Naive thymus-derived CD8-positive, alpha-beta T cell (primary cell): ENCODE measurements at regions not wholly inside any gene's neighbourhood (a gene's known extent, or its start where the extent isn't known, plus 50 kb on each side); places are given as distances from the start of the nearest gene placed in this dataset.
"Not testable (repeated sequence)": the region's sequence is repeated elsewhere in the genome, so short reads cannot be mapped to it uniquely, and the experiment has no call there.

Experiments used
- ATAC-seq, 2 donors: fragments of 150-1000 bp; cut with Tn5 transposase in 1 of 2; sonication (Bioruptor Pico), chemical (Tn5 transposase) in 1 of 2; 1 replicate in 1 of 2; 2 replicates in 1 of 2; pipeline ENCODE4 v1.10.0; 2021; ENCODE audit warnings: mild to moderate bottlenecking in 2 of 2, moderate library complexity in 2 of 2
- POLR2A ChIA-PET: fragments of 350-600 bp; sonication (Branson Sonifier 250); formaldehyde crosslinking; loops from one replicate; lab custom pipeline; 2021; ENCODE audit warnings: antibody characterized with exemption; lab: Charles Lee
- DNase-seq, 10 donors: peaks; one replicate each; pipeline versions ENCODE4 v3.0.0 to v3.0.0-alpha.2; 2020 to 2022
- H3K27ac Mint-ChIP-seq, 10 donors: one replicate each; pipeline ENCODE4 v1.8.0; 2020 to 2022; ENCODE audit warnings: mild to moderate bottlenecking in 10 of 10, mixed read lengths in 10 of 10, moderate library complexity in 4 of 10, inconsistent platforms in 1 of 10
- H3K27me3 Mint-ChIP-seq, 5 donors: one replicate each; pipeline ENCODE4 v1.8.0; 2021 to 2022; ENCODE audit warnings: mixed read lengths in 5 of 5
- H3K36me3 Mint-ChIP-seq, 3 donors: one replicate each; pipeline ENCODE4 v1.8.0; 2020 to 2022; ENCODE audit warnings: mixed read lengths in 3 of 3, mild to moderate bottlenecking in 2 of 3, inconsistent platforms in 1 of 3
- H3K4me1 Mint-ChIP-seq, 4 donors: one replicate each; pipeline ENCODE4 v1.8.0; 2021 to 2022; ENCODE audit warnings: mixed read lengths in 4 of 4
- H3K4me3 Mint-ChIP-seq, 10 donors: one replicate each; pipeline ENCODE4 v1.8.0; 2020 to 2022; ENCODE audit warnings: mild to moderate bottlenecking in 10 of 10, mixed read lengths in 10 of 10, moderate library complexity in 6 of 10, inconsistent platforms in 1 of 10
- H3K9me3 Mint-ChIP-seq, 9 donors: one replicate each; pipeline ENCODE4 v1.8.0; 2020 to 2022; ENCODE audit warnings: mixed read lengths in 9 of 9, mild to moderate bottlenecking in 3 of 9, inconsistent platforms in 1 of 9, moderate library complexity in 1 of 9

- H3K27me3 Mint-ChIP-seq: peaks cover 5 to 41% (median 12%) of the 10 kb centered on the region in 5 donors
- no peak for DNase-seq
- no peak overlapping the region for H3K4me3 Mint-ChIP-seq
- H3K27ac Mint-ChIP-seq: no peak overlapping the region
- H3K36me3 Mint-ChIP-seq: no peaks in the 10 kb centered on the region
- POLR2A ChIA-PET: no interaction called here
- no peaks in the 10 kb centered on the region for H3K9me3 Mint-ChIP-seq
- ATAC-seq: no peak
- peaks cover 0 to 4% (median 0%) of the 10 kb centered on the region in 4 donors for H3K4me1 Mint-ChIP-seq
These were observed 247.6 kb upstream of the C2CD4B start for GRCh38 chr15:62412686-62413085.

DNA sequence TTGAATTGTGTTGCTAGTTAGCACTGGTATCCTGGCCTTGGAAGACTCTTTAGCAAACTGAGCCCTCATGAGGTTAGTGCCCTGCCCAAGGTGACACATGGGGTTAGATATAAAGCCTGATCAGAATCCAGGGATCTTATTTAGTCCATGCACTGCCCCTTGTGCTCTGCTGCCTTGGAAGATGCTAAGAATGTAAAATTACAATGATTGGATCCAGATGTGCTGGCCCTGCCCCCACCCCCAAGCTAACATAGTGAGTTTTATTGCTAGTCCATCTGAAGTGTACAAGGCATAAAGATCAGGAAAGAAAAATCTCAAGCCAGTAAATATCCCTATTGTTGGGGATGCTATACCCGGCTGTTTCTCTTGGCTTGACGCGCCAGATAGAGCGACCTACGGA is 248.1 kb upstream of the C2CD4B start:
- POLR2A ChIA-PET: no interaction called here
- Mint-ChIP-seq H3K27me3 (peaks cover 5 to 41% (median 12%) of the 10 kb centered on the region in 5 donors), H3K4me1 (peaks cover 0 to 4% (median 0%) of the 10 kb centered on the region in 4 donors), H3K27ac (peak overlapping the region in 1 of 10 donors; percentile 2), H3K9me3 (no peaks in the 10 kb centered on the region), H3K36me3 (no peaks in the 10 kb centered on the region), H3K4me3 (no peak overlapping the region)
- ATAC-seq: no peak
- no peak for DNase-seq

DNA sequence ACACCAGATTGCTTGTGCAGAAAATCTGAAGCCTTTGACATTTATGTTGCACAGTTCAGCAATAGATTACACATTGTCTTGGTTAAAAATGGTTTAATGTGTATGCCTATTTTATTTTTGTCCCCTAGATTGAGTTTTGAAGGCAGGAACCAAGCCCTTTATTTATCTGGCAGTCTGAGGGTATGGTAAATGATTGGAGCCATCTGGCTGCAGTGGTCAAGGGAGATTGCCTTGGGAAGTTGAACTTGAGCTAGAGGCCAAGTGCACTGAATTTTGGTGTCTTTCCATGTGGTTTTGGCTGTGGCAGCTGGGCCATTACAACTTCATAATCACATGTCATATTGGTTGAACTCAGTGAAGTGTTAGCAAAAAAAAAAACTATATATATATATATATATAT is 248.7 kb upstream of the C2CD4B start:
- no peak for DNase-seq
- H3K4me3 Mint-ChIP-seq: no peak overlapping the region
- H3K9me3 Mint-ChIP-seq: no peaks in the 10 kb centered on the region
- POLR2A ChIA-PET: no interaction called here
- H3K27me3 Mint-ChIP-seq: peaks cover 5 to 41% (median 12%) of the 10 kb centered on the region in 5 donors
- ATAC-seq: no peak
- no peaks in the 10 kb centered on the region for H3K36me3 Mint-ChIP-seq
- H3K27ac Mint-ChIP-seq: no peak overlapping the region
- H3K4me1 Mint-ChIP-seq: peaks cover 0 to 4% (median 0%) of the 10 kb centered on the region in 4 donors

DNA sequence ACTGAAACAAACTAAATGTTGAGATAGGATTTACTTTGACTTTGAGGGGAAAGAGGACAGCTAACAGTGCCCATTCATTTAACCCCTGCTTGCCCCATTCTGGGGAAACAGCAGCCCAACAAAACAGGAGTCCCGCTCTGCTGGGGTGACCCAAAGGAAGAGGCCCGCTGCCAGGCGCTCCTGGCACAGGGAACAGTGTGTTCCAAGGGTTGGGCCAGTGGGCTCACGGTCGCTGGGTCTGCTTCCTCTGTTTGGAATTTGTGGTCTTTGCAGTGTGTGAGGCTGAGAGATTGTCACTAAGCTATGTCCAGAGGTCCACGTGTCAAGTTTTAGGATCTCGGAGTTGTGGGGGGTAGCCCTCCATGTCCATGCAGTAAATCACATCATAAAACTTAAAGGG is 250.4 kb upstream of the C2CD4B start:
- Mint-ChIP-seq H3K36me3 (no peaks in the 10 kb centered on the region), H3K4me1 (peaks cover 0 to 4% (median 0%) of the 10 kb centered on the region in 4 donors), H3K4me3 (no peak overlapping the region), H3K27ac (no peak overlapping the region), H3K9me3 (no peaks in the 10 kb centered on the region), H3K27me3 (peaks cover 4 to 38% (median 10%) of the 10 kb centered on the region in 5 donors)
- ATAC-seq: no peak
- DNase-seq: no peak
- POLR2A ChIA-PET: no interaction called here

DNA sequence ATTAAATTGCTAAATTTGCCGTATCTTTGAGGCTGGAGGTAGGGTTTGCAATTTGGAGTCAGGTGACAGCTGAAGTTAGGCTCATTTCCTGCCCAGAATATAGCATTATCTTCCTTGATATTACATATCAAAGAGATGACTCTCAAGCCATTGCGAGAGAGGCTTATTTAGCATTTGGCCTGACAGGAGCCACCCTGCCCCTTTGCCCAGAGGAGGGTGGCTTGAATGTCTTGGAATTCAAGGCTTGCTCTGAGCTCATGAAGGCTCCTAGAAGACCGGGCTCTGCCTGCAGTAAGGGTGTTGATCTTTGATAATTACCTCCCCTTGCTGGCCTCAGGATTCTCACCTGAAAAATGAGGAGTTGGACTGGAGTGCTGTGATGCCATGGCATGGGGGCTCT is 251.4 kb upstream of the C2CD4B start:
- Mint-ChIP-seq H3K9me3 (peaks cover 0 to 3% (median 0%) of the 10 kb centered on the region in 9 donors), H3K4me3 (no peak overlapping the region), H3K36me3 (no peaks in the 10 kb centered on the region), H3K27ac (no peak overlapping the region), H3K27me3 (peaks cover 0 to 28% (median 7%) of the 10 kb centered on the region in 5 donors), H3K4me1 (peaks cover 0 to 4% (median 0%) of the 10 kb centered on the region in 4 donors)
- POLR2A ChIA-PET: no interaction called here
- DNase-seq (no peak), ATAC-seq (no peak)

- POLR2A ChIA-PET: no interaction called here
- ATAC-seq (no peak), DNase-seq (no peak)
- Mint-ChIP-seq H3K4me3 (no peak overlapping the region), H3K36me3 (no peaks in the 10 kb centered on the region), H3K27ac (no peak overlapping the region), H3K4me1 (peaks cover 0 to 4% (median 0%) of the 10 kb centered on the region in 4 donors), H3K27me3 (peaks cover 0 to 19% (median 4%) of the 10 kb centered on the region in 5 donors), H3K9me3 (peaks cover 0 to 3% (median 0%) of the 10 kb centered on the region in 9 donors)
These were observed 252.4 kb upstream of the C2CD4B start for GRCh38 chr15:62417439-62417838.

DNA sequence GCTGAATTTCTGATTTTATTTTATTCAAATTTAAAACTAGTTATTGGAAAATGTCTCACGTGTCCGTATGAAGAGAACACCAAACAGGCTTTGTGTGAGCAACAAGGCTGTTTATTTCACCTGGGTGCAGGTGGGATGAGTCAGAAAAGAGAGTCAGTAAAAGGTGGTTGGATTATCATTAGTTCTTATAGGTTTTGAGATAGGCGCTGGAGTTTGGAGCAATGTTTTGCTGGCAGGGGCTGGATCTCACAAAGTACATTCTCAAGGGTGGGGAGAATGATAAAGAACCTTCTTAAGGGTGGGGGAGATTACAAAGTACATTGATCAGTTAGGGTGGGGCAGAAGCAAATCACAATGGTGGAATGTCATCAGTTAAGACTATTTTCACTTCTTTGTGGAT is 253.4 kb upstream of the C2CD4B start:
- H3K27me3 Mint-ChIP-seq, H3K36me3 Mint-ChIP-seq, H3K4me1 Mint-ChIP-seq, ATAC-seq, H3K27ac Mint-ChIP-seq, DNase-seq, H3K9me3 Mint-ChIP-seq, H3K4me3 Mint-ChIP-seq, POLR2A ChIA-PET: not testable (repeated sequence)

DNA sequence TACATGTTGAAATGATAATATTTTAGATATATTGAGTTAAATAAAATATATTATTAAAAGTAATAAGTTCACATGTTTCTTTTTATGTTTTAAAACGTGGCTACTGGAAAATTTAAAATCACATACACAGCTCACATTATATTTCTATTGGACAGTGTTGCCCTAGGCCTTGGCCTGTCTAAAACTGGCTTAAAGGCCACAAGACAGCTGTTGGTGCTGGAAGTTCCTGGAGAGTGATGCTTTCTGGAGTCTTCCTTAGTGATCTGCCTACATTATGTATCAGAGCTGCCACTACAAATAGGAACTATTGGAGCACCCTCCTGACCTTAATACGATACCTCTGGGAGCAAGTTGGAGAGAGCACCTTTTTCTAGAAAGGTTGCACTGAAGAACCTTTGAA is 254.1 kb upstream of the C2CD4B start:
- Mint-ChIP-seq H3K4me3 (no peak overlapping the region), H3K9me3 (peaks cover 0 to 3% (median 0%) of the 10 kb centered on the region in 9 donors), H3K27me3 (peaks cover 0 to 9% (median 3%) of the 10 kb centered on the region in 5 donors), H3K4me1 (peaks cover 0 to 4% (median 0%) of the 10 kb centered on the region in 4 donors), H3K36me3 (no peaks in the 10 kb centered on the region), H3K27ac (no peak overlapping the region)
- ATAC-seq (no peak), DNase-seq (no peak)
- POLR2A ChIA-PET: no interaction called here

DNA sequence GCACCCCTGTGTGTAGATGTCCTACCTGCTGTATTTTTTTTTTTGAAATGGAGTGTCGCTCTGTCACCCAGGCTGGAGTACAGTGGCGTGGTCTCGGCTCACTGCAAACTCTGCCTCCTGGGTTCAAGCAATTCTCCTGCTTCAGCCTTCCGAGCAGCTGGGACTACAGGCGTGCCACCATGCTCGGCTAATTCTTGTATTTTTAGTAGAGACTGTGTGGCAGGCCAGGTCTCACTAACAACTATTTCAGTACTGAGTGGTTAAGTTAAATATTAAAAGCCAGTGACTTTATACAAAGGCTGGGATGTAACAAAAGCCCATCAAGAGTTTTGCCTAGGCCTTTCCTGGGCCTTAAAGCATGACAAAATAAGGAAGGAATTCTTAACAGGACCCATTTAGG is 255.3 kb upstream of the C2CD4B start:
- POLR2A ChIA-PET, H3K4me3 Mint-ChIP-seq, DNase-seq, H3K27ac Mint-ChIP-seq, H3K27me3 Mint-ChIP-seq, ATAC-seq, H3K36me3 Mint-ChIP-seq, H3K4me1 Mint-ChIP-seq, H3K9me3 Mint-ChIP-seq: not testable (repeated sequence)

DNA sequence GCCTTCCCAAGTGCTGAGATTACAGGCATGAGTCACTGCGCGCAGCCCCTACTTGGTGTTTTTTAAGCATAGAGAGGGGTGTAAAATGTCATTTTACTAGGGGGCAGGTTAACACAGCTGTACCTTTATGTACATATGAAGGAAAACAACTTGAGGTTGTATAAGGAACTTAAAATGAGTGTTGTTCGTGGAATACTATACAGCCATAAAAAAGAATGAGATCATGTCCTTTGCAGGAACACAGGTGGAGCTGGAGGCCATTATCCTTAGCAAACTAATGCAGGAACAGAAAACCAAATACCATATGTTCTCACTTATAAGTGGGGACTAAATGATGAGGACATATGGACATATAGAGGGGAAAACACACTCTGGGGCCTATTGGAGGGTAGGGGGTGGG is 256.2 kb upstream of the C2CD4B start:
- DNase-seq: no peak
- ATAC-seq: no peak
- peaks cover 0 to 2% (median 0%) of the 10 kb centered on the region in 4 donors for H3K4me1 Mint-ChIP-seq
- H3K36me3 Mint-ChIP-seq: no peaks in the 10 kb centered on the region
- H3K27me3 Mint-ChIP-seq: peaks cover 0 to 9% (median 3%) of the 10 kb centered on the region in 5 donors
- H3K4me3 Mint-ChIP-seq: no peak overlapping the region
- POLR2A ChIA-PET: no interaction called here
- H3K9me3 Mint-ChIP-seq: peaks cover 0 to 3% (median 0%) of the 10 kb centered on the region in 9 donors
- H3K27ac Mint-ChIP-seq: no peak overlapping the region

DNA sequence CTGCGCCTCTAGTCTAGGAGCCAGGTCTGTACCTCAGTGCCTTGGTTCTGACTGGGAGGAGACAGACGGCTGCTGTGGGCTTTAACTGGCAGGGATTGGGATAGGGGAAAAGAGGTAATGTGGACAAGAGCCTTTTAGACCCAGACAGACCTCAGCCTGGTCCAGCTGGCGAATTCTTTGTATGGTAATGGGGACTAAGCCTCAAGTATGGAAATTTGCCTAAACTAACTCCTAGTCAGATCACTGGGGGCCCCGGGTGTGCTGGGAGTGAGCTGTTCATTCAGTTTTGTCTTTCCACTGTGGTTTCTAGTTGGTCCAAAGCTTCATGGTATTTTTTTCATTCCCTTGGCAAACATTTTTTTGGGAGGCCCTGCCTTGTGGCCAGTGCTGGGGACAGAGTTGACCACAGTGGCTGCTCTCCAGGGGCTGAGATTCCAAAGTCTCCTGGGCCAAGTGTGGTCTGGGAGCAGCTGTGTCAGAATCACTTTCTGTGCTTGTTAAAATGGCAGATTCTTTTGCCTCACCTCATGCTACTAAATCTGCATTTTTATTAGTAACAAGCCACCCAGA is 261.4 kb upstream of the C2CD4B start:
- ATAC-seq: no peak

GRCh38 chr15:62428259-62428658 is 263.2 kb upstream of the C2CD4B start:
- H3K4me3 Mint-ChIP-seq: no peak overlapping the region
- POLR2A ChIA-PET: no interaction called here
- no peaks in the 10 kb centered on the region for H3K4me1 Mint-ChIP-seq
- ATAC-seq (no peak), DNase-seq (no peak)
- no peaks in the 10 kb centered on the region for H3K9me3 Mint-ChIP-seq
- H3K27me3 Mint-ChIP-seq: no peaks in the 10 kb centered on the region
- no peak overlapping the region for H3K27ac Mint-ChIP-seq
- H3K36me3 Mint-ChIP-seq: no peaks in the 10 kb centered on the region

More for the DNA sequence above, 261.4 kb upstream of the C2CD4B start:
- DNase-seq: no peak
- H3K27me3 Mint-ChIP-seq: no peaks in the 10 kb centered on the region
- no peak overlapping the region for H3K27ac Mint-ChIP-seq
- peaks cover 0 to under 1% (median 0%) of the 10 kb centered on the region in 9 donors for H3K9me3 Mint-ChIP-seq
- POLR2A ChIA-PET: no interaction called here
- no peaks in the 10 kb centered on the region for H3K36me3 Mint-ChIP-seq
- H3K4me3 Mint-ChIP-seq: no peak overlapping the region
- no peaks in the 10 kb centered on the region for H3K4me1 Mint-ChIP-seq

DNA sequence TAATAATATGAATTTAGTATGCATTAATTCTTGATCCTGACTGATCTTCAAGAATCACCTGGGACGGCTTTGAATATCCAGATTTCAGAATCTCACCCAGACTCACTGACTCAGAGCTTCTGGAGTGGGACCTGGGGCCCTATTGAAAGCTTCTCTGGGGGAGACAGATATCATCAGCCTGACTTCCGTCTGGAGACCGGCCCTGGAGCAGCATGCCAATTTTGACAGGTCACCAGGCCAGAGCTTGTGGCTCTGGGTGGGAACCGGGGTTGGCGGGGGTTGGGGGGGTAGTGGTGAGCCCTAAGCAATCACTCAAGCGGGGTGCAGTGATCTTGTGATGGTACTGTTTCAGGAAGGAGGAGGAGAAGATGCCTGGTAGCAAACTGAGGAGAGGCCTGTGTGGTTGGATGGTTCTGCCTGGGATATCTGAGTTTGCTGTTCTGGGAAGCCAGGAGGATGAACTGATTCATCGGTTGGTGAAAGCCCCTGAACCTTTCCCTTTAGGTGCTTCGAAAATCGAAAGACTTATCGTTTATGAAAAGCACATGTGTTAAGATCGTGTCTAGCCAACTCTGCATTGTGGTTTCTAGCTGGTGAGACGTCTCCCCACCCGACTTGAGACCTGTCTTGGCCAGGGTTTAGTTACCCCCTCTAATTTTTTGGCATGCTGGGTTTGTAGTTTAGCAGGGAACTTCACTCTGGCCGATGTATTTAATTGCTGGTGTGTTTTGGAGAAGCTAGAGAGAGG is 263.9 kb upstream of the C2CD4B start:
- Mint-ChIP-seq H3K27me3 (no peaks in the 10 kb centered on the region), H3K4me3 (no peak overlapping the region), H3K4me1 (no peaks in the 10 kb centered on the region), H3K27ac (no peak overlapping the region), H3K36me3 (no peaks in the 10 kb centered on the region), H3K9me3 (no peaks in the 10 kb centered on the region)
- POLR2A ChIA-PET: no interaction called here
- no peak for DNase-seq
- no peak for ATAC-seq
